Chondrocyte (in vitro differentiated cells): ENCODE measurements at regions not wholly inside any gene's neighbourhood (a gene's known extent, or its start where the extent isn't known, plus 50 kb on each side); places are given as distances from the start of the nearest gene placed in this dataset.
A peak's percentile ranks its signal among the peaks of the same experiment; 100 is the strongest.

Experiments
- DNase-seq: peaks from one replicate; pipeline ENCODE4 v3.0.0; 2021; ENCODE audit warnings: mixed read lengths, low spot score
- H3K27ac Mint-ChIP-seq: one replicate; pipeline ENCODE4 v1.8.0; 2021; ENCODE audit warnings: mild to moderate bottlenecking, moderate library complexity, mixed read lengths; ENCODE audit not compliant: unreplicated experiment
- H3K27me3 Mint-ChIP-seq: 2 replicates; pipeline ENCODE4 v1.8.0; 2021; ENCODE audit warnings: low read depth, mixed read lengths
- H3K36me3 Mint-ChIP-seq: 2 replicates; pipeline ENCODE4 v1.8.0; 2021; ENCODE audit warnings: low read depth, mixed read lengths
- H3K4me1 Mint-ChIP-seq: 2 replicates; pipeline ENCODE4 v1.8.0; 2021; ENCODE audit warnings: low read depth, mild to moderate bottlenecking, mixed read lengths
- H3K4me3 Mint-ChIP-seq: one replicate; pipeline ENCODE4 v1.8.0; 2021; ENCODE audit warnings: mild to moderate bottlenecking, moderate library complexity, mixed read lengths; ENCODE audit not compliant: unreplicated experiment
- H3K9me3 Mint-ChIP-seq: 2 replicates; pipeline ENCODE4 v1.8.0; 2021; ENCODE audit warnings: low read depth, mixed read lengths
- TF ChIP-seq, protein P1 (sequence below): fragments of 200-600 bp; sonication (generic); IDR thresholded peaks from 2 replicates; pipeline ENCODE4 v1.5.0; 2021; ENCODE audit warnings: antibody characterized with exemption, mild to moderate bottlenecking, moderate library complexity

DNA sequence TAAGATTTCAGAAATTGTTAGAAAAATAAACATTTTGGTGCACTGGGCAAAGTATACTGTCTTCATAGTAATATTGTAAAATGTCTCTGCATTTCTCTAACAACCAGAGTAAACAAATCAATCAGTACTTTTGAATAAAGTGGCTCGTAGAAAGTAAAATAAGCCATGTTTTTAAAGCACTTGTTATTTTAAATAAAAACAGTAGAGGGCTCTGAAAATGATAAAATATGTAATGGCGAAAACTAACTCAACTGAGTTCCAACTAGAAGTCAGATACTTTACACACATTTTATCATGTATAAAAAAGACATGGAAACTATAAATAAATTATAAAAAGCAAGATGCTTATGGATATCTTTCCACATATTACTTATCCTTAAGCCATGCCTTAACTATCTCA, 1134.4 kb downstream of the PDHA2 start:
- H3K4me1 Mint-ChIP-seq = no peaks in the 10 kb centered on the region
- no peaks in the 10 kb centered on the region for H3K27me3 Mint-ChIP-seq
- no peak for DNase-seq
- TF ChIP-seq, protein P1, sequence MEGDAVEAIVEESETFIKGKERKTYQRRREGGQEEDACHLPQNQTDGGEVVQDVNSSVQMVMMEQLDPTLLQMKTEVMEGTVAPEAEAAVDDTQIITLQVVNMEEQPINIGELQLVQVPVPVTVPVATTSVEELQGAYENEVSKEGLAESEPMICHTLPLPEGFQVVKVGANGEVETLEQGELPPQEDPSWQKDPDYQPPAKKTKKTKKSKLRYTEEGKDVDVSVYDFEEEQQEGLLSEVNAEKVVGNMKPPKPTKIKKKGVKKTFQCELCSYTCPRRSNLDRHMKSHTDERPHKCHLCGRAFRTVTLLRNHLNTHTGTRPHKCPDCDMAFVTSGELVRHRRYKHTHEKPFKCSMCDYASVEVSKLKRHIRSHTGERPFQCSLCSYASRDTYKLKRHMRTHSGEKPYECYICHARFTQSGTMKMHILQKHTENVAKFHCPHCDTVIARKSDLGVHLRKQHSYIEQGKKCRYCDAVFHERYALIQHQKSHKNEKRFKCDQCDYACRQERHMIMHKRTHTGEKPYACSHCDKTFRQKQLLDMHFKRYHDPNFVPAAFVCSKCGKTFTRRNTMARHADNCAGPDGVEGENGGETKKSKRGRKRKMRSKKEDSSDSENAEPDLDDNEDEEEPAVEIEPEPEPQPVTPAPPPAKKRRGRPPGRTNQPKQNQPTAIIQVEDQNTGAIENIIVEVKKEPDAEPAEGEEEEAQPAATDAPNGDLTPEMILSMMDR = peak; percentile 62
- H3K4me3 Mint-ChIP-seq = no peak overlapping the region
- no peaks in the 10 kb centered on the region for H3K36me3 Mint-ChIP-seq
- no peaks in the 10 kb centered on the region for H3K9me3 Mint-ChIP-seq
- H3K27ac Mint-ChIP-seq = no peak overlapping the region

DNA sequence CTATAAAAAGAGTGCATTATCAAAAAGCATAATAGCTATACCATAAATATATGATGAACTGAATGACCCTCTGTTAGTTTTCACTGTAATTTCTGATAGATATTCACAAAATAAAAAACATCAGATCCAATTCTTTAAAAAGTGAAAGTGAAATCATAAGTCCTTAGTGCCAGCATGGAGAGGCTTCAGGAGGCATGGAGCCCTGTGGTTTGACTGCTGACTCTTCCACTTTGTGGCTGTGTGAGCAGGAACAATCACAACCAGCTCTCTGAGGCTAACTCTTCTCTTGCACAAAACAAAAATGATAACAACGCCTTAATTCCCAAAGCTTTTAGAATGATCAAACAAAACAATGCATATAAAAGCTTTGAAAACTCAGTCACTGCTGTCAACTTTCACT, 1143.9 kb downstream of the PDHA2 start:
- no peak overlapping the region for H3K27ac Mint-ChIP-seq
- H3K36me3 Mint-ChIP-seq = no peaks in the 10 kb centered on the region
- TF ChIP-seq, protein P1 = no peak
- peaks cover 12% of the 10 kb centered on the region for H3K9me3 Mint-ChIP-seq
- peaks cover 4% of the 10 kb centered on the region for H3K4me1 Mint-ChIP-seq
- DNase-seq = no peak
- no peak overlapping the region for H3K4me3 Mint-ChIP-seq
- no peaks in the 10 kb centered on the region for H3K27me3 Mint-ChIP-seq

DNA sequence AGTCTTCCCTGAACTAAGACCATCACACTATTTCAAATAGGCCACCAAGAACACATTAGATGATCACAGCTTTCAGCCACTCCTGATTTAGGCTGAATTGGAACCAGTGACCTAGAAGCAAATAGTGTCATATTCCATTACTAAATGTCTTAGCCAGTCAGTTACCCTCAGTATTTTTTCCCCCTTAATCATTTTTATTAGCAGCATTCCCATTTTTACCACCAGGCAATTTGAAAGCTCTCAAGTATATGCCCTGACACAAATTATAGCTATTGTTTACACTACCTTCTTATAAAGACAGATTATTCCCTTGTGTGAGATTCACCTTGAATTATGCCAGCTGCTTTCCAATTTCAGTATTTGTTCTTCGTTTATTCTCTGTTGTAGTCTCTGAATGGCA, 1146.9 kb downstream of the PDHA2 start:
- Mint-ChIP-seq H3K36me3 (no peaks in the 10 kb centered on the region), H3K27me3 (no peaks in the 10 kb centered on the region), H3K9me3 (peaks cover 6% of the 10 kb centered on the region), H3K4me3 (no peak overlapping the region), H3K4me1 (peaks cover 4% of the 10 kb centered on the region), H3K27ac (no peak overlapping the region)
- DNase-seq = no peak
- TF ChIP-seq, protein P1 = no peak

DNA sequence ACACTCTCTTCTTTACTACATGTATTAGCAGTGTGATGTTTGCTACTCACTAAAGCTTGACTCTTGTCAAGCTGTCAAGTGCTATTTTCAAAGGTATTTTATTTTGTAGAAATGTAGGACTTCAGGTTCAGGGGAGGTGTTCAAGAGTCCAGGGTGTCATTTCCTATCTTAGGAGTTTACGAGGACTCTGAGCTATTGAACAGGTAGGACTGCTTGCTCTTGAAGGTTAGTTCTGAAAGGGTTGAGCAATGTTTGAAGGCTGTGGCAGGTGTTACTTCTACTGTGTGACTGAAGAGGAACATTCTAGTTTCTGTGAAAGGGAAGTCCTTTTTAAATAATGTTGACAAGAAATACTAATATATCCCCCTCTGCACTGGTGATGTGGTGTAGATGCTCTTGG, 1151.2 kb downstream of the PDHA2 start:
- H3K27ac Mint-ChIP-seq = no peak overlapping the region
- no peaks in the 10 kb centered on the region for H3K4me1 Mint-ChIP-seq

DNA sequence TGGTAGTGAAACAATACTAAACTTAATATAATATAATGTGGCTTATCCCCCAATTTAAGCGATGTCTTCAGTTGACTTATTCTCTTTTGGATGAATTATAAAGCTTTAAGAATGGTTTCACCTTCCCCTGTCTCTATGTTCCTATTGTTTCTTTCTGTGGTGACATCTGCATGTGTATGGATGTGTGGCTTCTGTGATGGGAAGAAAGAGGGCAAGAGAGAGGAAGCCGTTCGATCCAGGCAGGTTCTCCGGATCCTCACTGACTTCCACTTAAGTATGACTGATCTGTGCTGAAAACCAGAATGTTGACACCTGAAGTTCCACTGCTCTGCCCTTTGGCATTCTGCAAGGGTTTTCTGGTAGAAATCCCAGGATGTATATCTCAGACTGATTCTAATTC, 1150.8 kb downstream of the STPG2 start:
- Mint-ChIP-seq H3K4me3 (no peak overlapping the region), H3K4me1 (no peaks in the 10 kb centered on the region), H3K27ac (no peak overlapping the region), H3K36me3 (no peaks in the 10 kb centered on the region), H3K9me3 (peaks cover 6% of the 10 kb centered on the region), H3K27me3 (peaks cover 1% of the 10 kb centered on the region)
- TF ChIP-seq, protein P1 = no peak
- no peak for DNase-seq

More for the DNA sequence above, 1151.2 kb downstream of the PDHA2 start:
- Mint-ChIP-seq H3K4me3 (no peak overlapping the region), H3K36me3 (no peaks in the 10 kb centered on the region), H3K27me3 (peaks cover 1% of the 10 kb centered on the region), H3K9me3 (peaks cover 6% of the 10 kb centered on the region)
- TF ChIP-seq, protein P1 = no peak
- DNase-seq = no peak
